ENCODE measurements at regions not wholly inside any gene's neighbourhood (a gene's known extent, or its start where the extent isn't known, plus 50 kb on each side); places are given as distances from the start of the nearest gene placed in this dataset.

DNA sequence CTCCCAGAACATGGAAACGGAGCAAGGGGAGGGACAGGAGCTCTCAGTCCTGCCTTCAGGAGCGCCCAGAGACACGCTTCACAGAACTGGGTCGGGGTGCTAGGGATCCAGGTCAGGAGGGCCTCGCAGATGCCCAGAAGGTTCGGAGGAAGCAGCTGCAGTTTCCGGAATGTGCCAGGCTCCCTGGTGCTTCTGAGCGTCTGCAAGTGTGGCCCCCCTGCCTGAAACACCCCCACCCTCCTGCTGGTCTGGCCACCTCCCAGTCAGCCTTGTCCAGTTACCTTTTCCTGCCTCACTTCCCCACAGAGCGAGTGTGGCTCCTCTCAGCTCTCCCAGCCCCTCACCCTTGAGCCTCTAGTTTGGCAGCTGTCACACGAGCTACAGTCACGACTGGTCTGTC lies 88.3 kb upstream of the TAF1B start:
- H3K27ac Mint-ChIP-seq (ENCODE audit: unreplicated experiment): no peak overlapping the region
- no peaks in the 10 kb centered on the region for H3K36me3 Mint-ChIP-seq (ENCODE audit: low read depth)
- H3K27me3 Mint-ChIP-seq (ENCODE audit: low read depth): peaks cover 24% of the 10 kb centered on the region
- TF ChIP-seq, protein P1, sequence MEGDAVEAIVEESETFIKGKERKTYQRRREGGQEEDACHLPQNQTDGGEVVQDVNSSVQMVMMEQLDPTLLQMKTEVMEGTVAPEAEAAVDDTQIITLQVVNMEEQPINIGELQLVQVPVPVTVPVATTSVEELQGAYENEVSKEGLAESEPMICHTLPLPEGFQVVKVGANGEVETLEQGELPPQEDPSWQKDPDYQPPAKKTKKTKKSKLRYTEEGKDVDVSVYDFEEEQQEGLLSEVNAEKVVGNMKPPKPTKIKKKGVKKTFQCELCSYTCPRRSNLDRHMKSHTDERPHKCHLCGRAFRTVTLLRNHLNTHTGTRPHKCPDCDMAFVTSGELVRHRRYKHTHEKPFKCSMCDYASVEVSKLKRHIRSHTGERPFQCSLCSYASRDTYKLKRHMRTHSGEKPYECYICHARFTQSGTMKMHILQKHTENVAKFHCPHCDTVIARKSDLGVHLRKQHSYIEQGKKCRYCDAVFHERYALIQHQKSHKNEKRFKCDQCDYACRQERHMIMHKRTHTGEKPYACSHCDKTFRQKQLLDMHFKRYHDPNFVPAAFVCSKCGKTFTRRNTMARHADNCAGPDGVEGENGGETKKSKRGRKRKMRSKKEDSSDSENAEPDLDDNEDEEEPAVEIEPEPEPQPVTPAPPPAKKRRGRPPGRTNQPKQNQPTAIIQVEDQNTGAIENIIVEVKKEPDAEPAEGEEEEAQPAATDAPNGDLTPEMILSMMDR (conservative IDR thresholded peaks at IDR 0.05): no peak
- H3K4me1 Mint-ChIP-seq: peaks cover 44% of the 10 kb centered on the region
- no peak overlapping the region for H3K4me3 Mint-ChIP-seq
- no peaks in the 10 kb centered on the region for H3K9me3 Mint-ChIP-seq
- no peak for DNase-seq (ENCODE audit: low read depth, low spot score)

- H3K4me3 Mint-ChIP-seq: no peak overlapping the region
- H3K27ac Mint-ChIP-seq (ENCODE audit: unreplicated experiment): no peak overlapping the region
- H3K36me3 Mint-ChIP-seq (ENCODE audit: low read depth): no peaks in the 10 kb centered on the region
- no peaks in the 10 kb centered on the region for H3K9me3 Mint-ChIP-seq
- H3K4me1 Mint-ChIP-seq: peaks cover 44% of the 10 kb centered on the region
- H3K27me3 Mint-ChIP-seq (ENCODE audit: low read depth): peaks cover 25% of the 10 kb centered on the region
- no peak for DNase-seq (ENCODE audit: low read depth, low spot score)
- TF ChIP-seq, protein P1 (conservative IDR thresholded peaks at IDR 0.05): no peak
These were observed 87.6 kb upstream of the TAF1B start for GRCh38 chr2:9755638-9756037.

DNA sequence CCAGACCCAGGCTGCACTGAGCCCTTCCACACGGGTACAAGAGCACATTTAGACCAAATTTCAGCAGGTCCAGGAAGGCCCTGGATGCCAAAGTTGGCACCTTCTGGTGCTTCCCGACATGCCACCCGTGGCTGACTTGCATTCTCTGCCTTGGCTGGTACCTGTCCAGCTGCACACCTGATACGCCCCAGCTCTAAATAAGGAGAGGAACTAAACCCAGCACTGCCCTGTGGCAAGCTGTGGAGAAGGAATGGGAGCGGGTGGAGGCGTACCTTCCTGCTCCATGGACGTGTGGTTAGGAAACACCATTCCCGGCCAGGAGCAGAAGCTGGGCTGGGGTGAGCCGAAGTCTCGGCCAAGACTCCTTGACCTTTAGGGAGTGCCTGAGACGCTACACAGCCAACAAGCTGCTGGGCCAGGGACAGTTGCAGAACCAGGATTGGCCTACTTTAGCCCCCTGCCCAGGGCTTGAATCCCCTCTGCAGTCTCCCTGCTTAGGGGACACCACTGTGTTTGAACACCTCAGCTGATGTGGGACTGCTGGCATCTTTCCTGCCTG lies 86.5 kb upstream of the TAF1B start:
- Mint-ChIP-seq H3K27me3 (ENCODE audit: low read depth) (peaks cover 25% of the 10 kb centered on the region), H3K27ac (ENCODE audit: unreplicated experiment) (no peak overlapping the region), H3K4me3 (peak overlapping the region; percentile 32), H3K36me3 (ENCODE audit: low read depth) (no peaks in the 10 kb centered on the region), H3K4me1 (peaks cover 44% of the 10 kb centered on the region), H3K9me3 (no peaks in the 10 kb centered on the region)
- DNase-seq (ENCODE audit: low read depth, low spot score): no peak
- TF ChIP-seq, protein P1 (conservative IDR thresholded peaks at IDR 0.05): no peak

- TF ChIP-seq, protein P1 (conservative IDR thresholded peaks at IDR 0.05): no peak
- H3K9me3 Mint-ChIP-seq: no peaks in the 10 kb centered on the region
- no peak for DNase-seq (ENCODE audit: low read depth, low spot score)
- H3K27ac Mint-ChIP-seq (ENCODE audit: unreplicated experiment): peak overlapping the region; percentile 51
- peaks cover 25% of the 10 kb centered on the region for H3K27me3 Mint-ChIP-seq (ENCODE audit: low read depth)
- H3K4me3 Mint-ChIP-seq: peak overlapping the region; percentile 39
- no peaks in the 10 kb centered on the region for H3K36me3 Mint-ChIP-seq (ENCODE audit: low read depth)
- peaks cover 44% of the 10 kb centered on the region for H3K4me1 Mint-ChIP-seq
These were observed 85.6 kb upstream of the TAF1B start for GRCh38 chr2:9757501-9758264.

- no peak for DNase-seq (ENCODE audit: low read depth, low spot score)
- H3K9me3 Mint-ChIP-seq: no peaks in the 10 kb centered on the region
- peaks cover 38% of the 10 kb centered on the region for H3K4me1 Mint-ChIP-seq
- peaks cover 22% of the 10 kb centered on the region for H3K27me3 Mint-ChIP-seq (ENCODE audit: low read depth)
- no peaks in the 10 kb centered on the region for H3K36me3 Mint-ChIP-seq (ENCODE audit: low read depth)
- no peak overlapping the region for H3K27ac Mint-ChIP-seq (ENCODE audit: unreplicated experiment)
- TF ChIP-seq, protein P1 (conservative IDR thresholded peaks at IDR 0.05): no peak
- no peak overlapping the region for H3K4me3 Mint-ChIP-seq
These were observed 84.5 kb upstream of the TAF1B start for GRCh38 chr2:9758741-9759140.
